K562 (cell line): ENCODE measurements at regions not wholly inside any gene's neighbourhood (a gene's known extent, or its start where the extent isn't known, plus 50 kb on each side); places are given as distances from the start of the nearest gene placed in this dataset.

ENCODE experiments used
- ELK1 ChIP-seq: sonication (generic); formaldehyde crosslinking; IDR thresholded peaks from 2 replicates; pipeline ENCODE4 v1.8.1; 2022; ENCODE audit warnings: missing genetic modification reagents
- POLR2A ChIP-seq: fragments of 450-650 bp; conservative IDR thresholded peaks from 2 replicates; pipeline ENCODE4 v1.6.1; 2016
- TCF7 ChIP-seq: sonication (generic); IDR thresholded peaks from 2 replicates; pipeline ENCODE4 v1.6.1; 2016; ENCODE audit warnings: antibody characterized with exemption, borderline replicate concordance
- ZNF274 ChIP-seq: IDR thresholded peaks from 2 replicates; pipeline ENCODE4 v1.6.1; 2011; ENCODE audit warnings: low read depth, mild to moderate bottlenecking, low read length, moderate library complexity, borderline replicate concordance

GRCh38 chr7:84838857-84839256, 348.0 kb downstream of the SEMA3D start:
- TF ChIP-seq ELK1 (CRISPR knock-in tag) (no peak), ZNF274 (no peak), TCF7 (no peak), POLR2A (no peak)
